Activated T-cell treated with anti-CD3 and anti-CD28 coated beads for 1 hour (primary cell): ENCODE measurements at regions not wholly inside any gene's neighbourhood (a gene's known extent, or its start where the extent isn't known, plus 50 kb on each side); places are given as distances from the start of the nearest gene placed in this dataset.

Source experiments
- DNase-seq: peaks from one replicate; pipeline ENCODE4 v3.0.0-alpha.2; 2020; ENCODE audit warnings: low read depth

- DNase-seq = no peak
Observed at GRCh38 chr22:47814474-47814873, 1052.0 kb downstream of the TBC1D22A start.

GRCh38 chr22:47813661-47814060 is 1051.2 kb downstream of the TBC1D22A start:
- no peak for DNase-seq

- DNase-seq = no peak
Observed at GRCh38 chr22:47811971-47812370, 1049.5 kb downstream of the TBC1D22A start.

GRCh38 chr22:47810505-47811500 is 1048.4 kb downstream of the TBC1D22A start:
- DNase-seq = no peak

GRCh38 chr22:47808886-47809620 is 1046.6 kb downstream of the TBC1D22A start:
- DNase-seq = no peak

- DNase-seq = no peak
Observed at GRCh38 chr22:47808236-47808635, 1045.8 kb downstream of the TBC1D22A start.

GRCh38 chr22:47807506-47807905 is 1045.1 kb downstream of the TBC1D22A start:
- no peak for DNase-seq

- DNase-seq = no peak
Observed at GRCh38 chr22:47806894-47807293, 1044.4 kb downstream of the TBC1D22A start.

- no peak for DNase-seq
Observed at GRCh38 chr22:47805394-47805935, 1043.0 kb downstream of the TBC1D22A start.

GRCh38 chr22:47804281-47804680 is 1041.8 kb downstream of the TBC1D22A start:
- DNase-seq = no peak

- DNase-seq = no peak
Observed at GRCh38 chr22:47802421-47802820, 1040.0 kb downstream of the TBC1D22A start.

GRCh38 chr22:47801541-47802245 is 1039.2 kb downstream of the TBC1D22A start:
- no peak for DNase-seq

- no peak for DNase-seq
Observed at GRCh38 chr22:47798229-47798628, 1035.8 kb downstream of the TBC1D22A start.

GRCh38 chr22:47797342-47797945 is 1035.0 kb downstream of the TBC1D22A start:
- DNase-seq = no peak

- DNase-seq = no peak
Observed at GRCh38 chr22:47796128-47796908, 1033.9 kb downstream of the TBC1D22A start.

GRCh38 chr22:47795477-47796127 is 1033.2 kb downstream of the TBC1D22A start:
- no peak for DNase-seq

GRCh38 chr22:47794851-47795250 is 1032.4 kb downstream of the TBC1D22A start:
- no peak for DNase-seq

GRCh38 chr22:47793304-47794101 is 1031.1 kb downstream of the TBC1D22A start:
- DNase-seq = no peak

GRCh38 chr22:47789171-47789570 is 1026.7 kb downstream of the TBC1D22A start:
- DNase-seq = no peak
